Stimulated activated CD8-positive, alpha-beta memory T cell treated with anti-CD3 and anti-CD28 coated beads, Interleukin-12 subunit alpha, Interleukin-12 subunit beta, amount 100 ng/mL, for 4 hours (primary cell): ENCODE measurements at regions not wholly inside any gene's neighbourhood (a gene's known extent, or its start where the extent isn't known, plus 50 kb on each side); places are given as distances from the start of the nearest gene placed in this dataset.

Experiments
- DNase-seq: peaks from one replicate; pipeline ENCODE4 v3.0.0-alpha.2; 2020; ENCODE audit warnings: low read depth

- no peak for DNase-seq
Measured at GRCh38 chr2:217033186-217033585, 173.3 kb upstream of the TNP1 start.

- DNase-seq: no peak
Measured at GRCh38 chr2:217031445-217031844, 171.6 kb upstream of the TNP1 start.

GRCh38 chr2:217030081-217030480 lies 170.2 kb upstream of the TNP1 start:
- no peak for DNase-seq

GRCh38 chr2:217028128-217028527 lies 168.3 kb upstream of the TNP1 start:
- DNase-seq: no peak

GRCh38 chr2:217027414-217027813 lies 167.6 kb upstream of the TNP1 start:
- no peak for DNase-seq

GRCh38 chr2:217026569-217026968 lies 166.7 kb upstream of the TNP1 start:
- DNase-seq: no peak

GRCh38 chr2:217026161-217026560 lies 166.3 kb upstream of the TNP1 start:
- no peak for DNase-seq

GRCh38 chr2:217023611-217024010 lies 163.7 kb upstream of the TNP1 start:
- DNase-seq: no peak

- DNase-seq: no peak
Measured at GRCh38 chr2:217017456-217018252, 157.8 kb upstream of the TNP1 start.

GRCh38 chr2:217016796-217017419 lies 157.0 kb upstream of the TNP1 start:
- no peak for DNase-seq

GRCh38 chr2:217014328-217015105 lies 154.7 kb upstream of the TNP1 start:
- DNase-seq: no peak

GRCh38 chr2:217013926-217014325 lies 154.1 kb upstream of the TNP1 start:
- no peak for DNase-seq

GRCh38 chr2:217011576-217011975 lies 151.7 kb upstream of the TNP1 start:
- no peak for DNase-seq

GRCh38 chr2:217010173-217010572 lies 150.3 kb upstream of the TNP1 start:
- DNase-seq: no peak

GRCh38 chr2:217008794-217009193 lies 148.9 kb upstream of the TNP1 start:
- DNase-seq: no peak

GRCh38 chr2:217006217-217006616 lies 146.4 kb upstream of the TNP1 start:
- DNase-seq: no peak

- DNase-seq: no peak
Measured at GRCh38 chr2:217004656-217005055, 144.8 kb upstream of the TNP1 start.

- DNase-seq: no peak
Measured at GRCh38 chr2:217001740-217002139, 141.9 kb upstream of the TNP1 start.

- DNase-seq: no peak
Measured at GRCh38 chr2:217000406-217000805, 140.5 kb upstream of the TNP1 start.

- DNase-seq: no peak
Measured at GRCh38 chr2:216996279-216996845, 136.5 kb upstream of the TNP1 start.

- no peak for DNase-seq
Measured at GRCh38 chr2:216994353-216994854, 134.5 kb upstream of the TNP1 start.

GRCh38 chr2:216992056-216992675 lies 132.3 kb upstream of the TNP1 start:
- no peak for DNase-seq
